CD4-positive, alpha-beta T cell treated with Interferon alpha-2 for 1 hour (primary cell): ENCODE measurements at regions not wholly inside any gene's neighbourhood (a gene's known extent, or its start where the extent isn't known, plus 50 kb on each side); places are given as distances from the start of the nearest gene placed in this dataset.
"Not testable (repeated sequence)": the region's sequence is repeated elsewhere in the genome, so short reads cannot be mapped to it uniquely, and the experiment has no call there.

ENCODE experiments used
- DNase-seq, 2 donors: peaks; one replicate each; pipeline ENCODE4 v3.0.0-alpha.2; 2020 to 2022

GRCh38 chr13:103908274-103908673 is 842.1 kb upstream of the SLC10A2 start:
- DNase-seq, result no peak

- no peak for DNase-seq
Measured at GRCh38 chr13:103903790-103904189, 837.6 kb upstream of the SLC10A2 start.

- no peak for DNase-seq
Measured at GRCh38 chr13:103898481-103898880, 832.3 kb upstream of the SLC10A2 start.

- DNase-seq, result no peak
Measured at GRCh38 chr13:103895835-103896531, 829.8 kb upstream of the SLC10A2 start.

- DNase-seq, result no peak
Measured at GRCh38 chr13:103894626-103895025, 828.4 kb upstream of the SLC10A2 start.

- no peak for DNase-seq
Measured at GRCh38 chr13:103884101-103884723, 818.0 kb upstream of the SLC10A2 start.

- no peak for DNase-seq
Measured at GRCh38 chr13:103883698-103884097, 817.5 kb upstream of the SLC10A2 start.

GRCh38 chr13:103883164-103883563 is 816.9 kb upstream of the SLC10A2 start:
- no peak for DNase-seq

GRCh38 chr13:103880146-103880545 is 813.9 kb upstream of the SLC10A2 start:
- not testable (repeated sequence) for DNase-seq

GRCh38 chr13:103878891-103879605 is 812.8 kb upstream of the SLC10A2 start:
- DNase-seq, result no peak

- no peak for DNase-seq
Measured at GRCh38 chr13:103876571-103876970, 810.4 kb upstream of the SLC10A2 start.

- no peak for DNase-seq
Measured at GRCh38 chr13:103873725-103874124, 807.5 kb upstream of the SLC10A2 start.

GRCh38 chr13:103866048-103866447 is 799.8 kb upstream of the SLC10A2 start:
- no peak for DNase-seq

GRCh38 chr13:103862525-103862924 is 796.3 kb upstream of the SLC10A2 start:
- no peak for DNase-seq

- no peak for DNase-seq
Measured at GRCh38 chr13:103859952-103860351, 793.7 kb upstream of the SLC10A2 start.

GRCh38 chr13:103852036-103852435 is 785.8 kb upstream of the SLC10A2 start:
- no peak for DNase-seq

- DNase-seq, result no peak
Measured at GRCh38 chr13:103844471-103844870, 778.3 kb upstream of the SLC10A2 start.

- no peak for DNase-seq
Measured at GRCh38 chr13:103839460-103839859, 773.2 kb upstream of the SLC10A2 start.

- no peak for DNase-seq
Measured at GRCh38 chr13:103835052-103835451, 768.8 kb upstream of the SLC10A2 start.

GRCh38 chr13:103833294-103833852 is 767.2 kb upstream of the SLC10A2 start:
- no peak for DNase-seq

GRCh38 chr13:103815619-103816018 is 749.4 kb upstream of the SLC10A2 start:
- no peak for DNase-seq

GRCh38 chr13:103812971-103813370 is 746.8 kb upstream of the SLC10A2 start:
- DNase-seq, result no peak

- DNase-seq, result no peak
Measured at GRCh38 chr13:103812558-103812957, 746.3 kb upstream of the SLC10A2 start.

GRCh38 chr13:103810026-103810425 is 743.8 kb upstream of the SLC10A2 start:
- DNase-seq, result no peak
